Osteocyte (in vitro differentiated cells): ENCODE measurements at regions not wholly inside any gene's neighbourhood (a gene's known extent, or its start where the extent isn't known, plus 50 kb on each side); places are given as distances from the start of the nearest gene placed in this dataset.

Experiments
- DNase-seq: peaks from one replicate; pipeline ENCODE4 v3.0.0; 2021; ENCODE audit warnings: mixed read lengths; ENCODE audit not compliant: unreplicated experiment; ENCODE audit errors: extremely low spot score
- H3K27ac Mint-ChIP-seq: one replicate; pipeline ENCODE4 v1.8.0; 2021; ENCODE audit warnings: mild to moderate bottlenecking, mixed read lengths; ENCODE audit not compliant: unreplicated experiment
- H3K27me3 Mint-ChIP-seq: one replicate; pipeline ENCODE4 v1.8.0; 2021; ENCODE audit warnings: mixed read lengths; ENCODE audit not compliant: unreplicated experiment
- H3K36me3 Mint-ChIP-seq: one replicate; pipeline ENCODE4 v1.8.0; 2021; ENCODE audit warnings: mixed read lengths; ENCODE audit not compliant: unreplicated experiment
- H3K4me1 Mint-ChIP-seq: one replicate; pipeline ENCODE4 v1.8.0; 2021; ENCODE audit warnings: mixed read lengths; ENCODE audit not compliant: unreplicated experiment
- H3K4me3 Mint-ChIP-seq: one replicate; pipeline ENCODE4 v1.8.0; 2021; ENCODE audit warnings: mild to moderate bottlenecking, moderate library complexity, mixed read lengths; ENCODE audit not compliant: unreplicated experiment
- H3K9me3 Mint-ChIP-seq: one replicate; pipeline ENCODE4 v1.8.0; 2021; ENCODE audit warnings: mixed read lengths; ENCODE audit not compliant: unreplicated experiment
- TF ChIP-seq, protein P1 (sequence below): fragments of 200-600 bp; sonication (generic); IDR thresholded peaks from 2 replicates; pipeline ENCODE4 v1.5.0; 2021; ENCODE audit warnings: antibody characterized with exemption, mild to moderate bottlenecking, moderate library complexity

DNA sequence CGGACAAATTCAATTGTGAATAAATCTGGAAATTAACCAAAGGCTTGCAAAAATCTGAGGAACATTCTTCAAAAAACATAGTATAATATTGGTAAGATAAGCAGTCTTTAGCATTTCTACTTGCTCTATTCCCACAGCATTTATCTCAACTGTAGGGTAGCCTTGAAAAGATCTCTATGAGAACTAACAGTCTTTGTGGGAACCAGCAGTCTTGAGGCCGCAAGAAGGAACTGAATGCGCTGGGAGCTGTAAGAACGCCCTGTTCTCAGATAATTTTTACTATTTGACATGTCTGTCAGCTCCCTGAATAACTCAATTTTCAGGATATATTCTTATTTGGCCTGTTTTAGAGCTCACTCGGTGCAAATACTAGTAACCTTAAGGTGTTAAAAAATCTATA is 519.3 kb upstream of the CXorf51A start:
- no peak overlapping the region for H3K27ac Mint-ChIP-seq
- H3K27me3 Mint-ChIP-seq = no peaks in the 10 kb centered on the region
- H3K9me3 Mint-ChIP-seq = peaks cover 47% of the 10 kb centered on the region

DNA sequence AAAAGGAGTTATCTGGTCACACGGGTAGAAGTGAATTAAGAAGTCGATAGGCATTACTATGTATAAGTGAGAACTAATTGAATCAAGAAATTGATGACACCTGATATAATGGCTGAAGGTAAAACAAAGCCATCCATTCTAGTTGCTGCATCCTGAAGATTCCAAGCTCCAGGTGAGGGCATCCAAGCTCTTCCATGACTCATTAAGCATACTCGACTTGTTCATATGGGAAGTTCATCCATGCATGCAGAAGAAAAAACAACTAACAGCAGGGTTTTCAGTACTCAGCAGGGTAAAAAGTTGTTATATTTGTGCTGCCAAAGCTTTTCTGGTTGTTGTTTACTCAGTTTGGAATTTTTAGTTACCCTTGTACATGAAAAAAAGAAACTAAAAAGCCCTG is 508.0 kb upstream of the CXorf51A start:
- TF ChIP-seq, protein P1, sequence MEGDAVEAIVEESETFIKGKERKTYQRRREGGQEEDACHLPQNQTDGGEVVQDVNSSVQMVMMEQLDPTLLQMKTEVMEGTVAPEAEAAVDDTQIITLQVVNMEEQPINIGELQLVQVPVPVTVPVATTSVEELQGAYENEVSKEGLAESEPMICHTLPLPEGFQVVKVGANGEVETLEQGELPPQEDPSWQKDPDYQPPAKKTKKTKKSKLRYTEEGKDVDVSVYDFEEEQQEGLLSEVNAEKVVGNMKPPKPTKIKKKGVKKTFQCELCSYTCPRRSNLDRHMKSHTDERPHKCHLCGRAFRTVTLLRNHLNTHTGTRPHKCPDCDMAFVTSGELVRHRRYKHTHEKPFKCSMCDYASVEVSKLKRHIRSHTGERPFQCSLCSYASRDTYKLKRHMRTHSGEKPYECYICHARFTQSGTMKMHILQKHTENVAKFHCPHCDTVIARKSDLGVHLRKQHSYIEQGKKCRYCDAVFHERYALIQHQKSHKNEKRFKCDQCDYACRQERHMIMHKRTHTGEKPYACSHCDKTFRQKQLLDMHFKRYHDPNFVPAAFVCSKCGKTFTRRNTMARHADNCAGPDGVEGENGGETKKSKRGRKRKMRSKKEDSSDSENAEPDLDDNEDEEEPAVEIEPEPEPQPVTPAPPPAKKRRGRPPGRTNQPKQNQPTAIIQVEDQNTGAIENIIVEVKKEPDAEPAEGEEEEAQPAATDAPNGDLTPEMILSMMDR = no peak
- H3K4me1 Mint-ChIP-seq = no peaks in the 10 kb centered on the region
- H3K9me3 Mint-ChIP-seq = peaks cover 12% of the 10 kb centered on the region
- no peaks in the 10 kb centered on the region for H3K27me3 Mint-ChIP-seq
- no peak for DNase-seq
- no peaks in the 10 kb centered on the region for H3K36me3 Mint-ChIP-seq
- no peak overlapping the region for H3K27ac Mint-ChIP-seq
- H3K4me3 Mint-ChIP-seq = no peak overlapping the region

More for the DNA sequence above, 519.3 kb upstream of the CXorf51A start:
- TF ChIP-seq, protein P1 = no peak
- no peaks in the 10 kb centered on the region for H3K4me1 Mint-ChIP-seq
- no peak for DNase-seq
- H3K4me3 Mint-ChIP-seq = no peak overlapping the region
- H3K36me3 Mint-ChIP-seq = no peaks in the 10 kb centered on the region

DNA sequence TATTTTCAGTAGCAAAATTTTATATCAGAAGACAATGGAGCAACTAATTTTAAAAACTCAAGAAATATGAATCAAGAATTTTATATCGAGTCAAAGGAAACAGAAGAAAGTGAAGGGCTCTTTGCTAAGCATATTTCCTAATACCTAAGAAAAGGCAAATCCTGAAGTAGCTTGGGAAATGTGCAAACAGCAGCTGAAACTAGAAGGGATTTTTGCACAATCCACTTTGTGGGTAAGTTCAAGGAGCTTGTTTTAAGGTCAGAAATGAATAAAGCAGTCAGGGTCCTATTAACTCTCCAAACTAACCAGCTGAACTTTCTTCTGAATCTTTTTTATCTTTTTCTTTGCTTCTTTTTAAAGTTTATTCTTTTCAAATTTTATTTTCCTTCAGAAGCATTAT is 500.9 kb upstream of the CXorf51A start:
- Mint-ChIP-seq H3K9me3 (peaks cover 22% of the 10 kb centered on the region), H3K4me3 (no peak overlapping the region), H3K4me1 (no peaks in the 10 kb centered on the region), H3K36me3 (no peaks in the 10 kb centered on the region), H3K27ac (no peak overlapping the region), H3K27me3 (no peaks in the 10 kb centered on the region)
- TF ChIP-seq, protein P1 = no peak
- no peak for DNase-seq
